DMS153 (cell line): ENCODE measurements at regions not wholly inside any gene's neighbourhood (a gene's known extent, or its start where the extent isn't known, plus 50 kb on each side); places are given as distances from the start of the nearest gene placed in this dataset.
"Not testable (repeated sequence)": the region's sequence is repeated elsewhere in the genome, so short reads cannot be mapped to it uniquely, and the experiment has no call there.

Source experiments
- DNase-seq: peaks from one replicate; lab custom pipeline; 2025; lab: John Stamatoyannopoulos, UW

DNA sequence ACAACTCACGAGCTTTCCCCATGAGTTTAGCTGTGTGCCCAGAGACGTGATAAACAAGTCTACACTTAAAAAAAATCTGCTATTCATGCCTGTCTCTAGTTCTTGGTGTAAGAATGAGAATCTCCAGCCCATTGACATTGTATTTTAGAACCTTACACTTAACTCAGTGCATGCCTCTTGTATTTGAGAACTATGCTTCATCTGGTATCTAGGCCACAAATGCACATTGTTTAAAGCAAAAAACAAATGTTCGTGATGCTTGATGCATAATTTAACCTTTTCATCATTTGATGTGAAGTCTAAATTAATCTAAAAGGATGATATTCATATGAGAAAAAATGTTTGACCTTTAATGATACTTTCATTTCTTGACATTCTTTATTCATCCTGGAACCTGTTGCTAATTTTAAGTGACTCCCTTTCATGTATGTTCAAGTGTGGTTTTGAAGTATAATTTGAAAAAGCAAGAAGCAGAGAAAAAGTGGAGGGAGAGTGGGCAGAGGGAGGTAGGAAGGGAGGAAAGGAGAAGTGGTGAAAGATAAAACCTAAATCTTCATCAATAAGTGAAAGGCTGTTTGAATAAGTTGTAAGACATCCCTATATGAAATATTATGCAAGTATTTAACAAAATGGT is 116.9 kb downstream of the PFDN4 start:
- no peak for DNase-seq

DNA sequence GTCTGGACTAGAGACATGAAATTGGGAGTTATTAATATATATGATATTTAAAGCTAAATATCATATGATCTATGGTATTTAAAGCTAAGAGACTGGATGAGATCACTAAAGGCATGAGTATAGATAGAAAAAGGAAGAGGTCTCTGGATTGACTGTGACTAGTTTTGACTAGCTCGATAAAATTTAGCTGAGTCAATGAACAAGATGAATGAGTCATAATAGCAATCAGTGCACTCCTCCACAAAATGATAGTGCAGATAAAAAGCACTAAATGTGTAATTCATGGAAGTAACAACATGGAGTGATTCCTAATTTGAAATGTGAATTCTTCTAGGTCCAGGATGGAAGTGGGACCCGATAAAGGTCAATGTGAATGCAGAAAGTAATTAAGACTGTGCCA is 127.4 kb downstream of the PFDN4 start:
- DNase-seq: no peak

- DNase-seq: no peak
These were observed 129.3 kb downstream of the PFDN4 start for GRCh38 chr20:54337144-54337543.

GRCh38 chr20:54339093-54339492 is 131.2 kb downstream of the PFDN4 start:
- DNase-seq: no peak

DNA sequence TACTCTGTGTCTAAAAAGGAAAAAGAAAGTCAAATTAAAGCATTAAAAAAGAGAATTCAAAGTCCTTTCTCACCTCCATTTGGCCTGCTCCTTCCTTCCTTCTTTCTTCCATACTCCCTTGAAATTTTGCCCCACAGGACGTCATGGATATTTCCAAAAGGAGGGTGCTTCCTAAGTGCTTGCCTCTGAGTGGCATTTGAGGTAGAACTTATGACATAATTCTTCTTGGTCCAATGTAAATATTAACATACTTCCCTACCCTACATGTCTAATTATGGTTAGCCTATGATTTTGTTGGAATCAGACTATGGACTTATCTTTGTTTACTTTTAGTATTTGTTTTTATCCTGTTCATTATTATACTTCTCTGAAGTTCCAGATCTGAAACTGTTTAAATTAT is 132.3 kb downstream of the PFDN4 start:
- DNase-seq: no peak

GRCh38 chr20:54340667-54341081 is 132.8 kb downstream of the PFDN4 start:
- DNase-seq: no peak

DNA sequence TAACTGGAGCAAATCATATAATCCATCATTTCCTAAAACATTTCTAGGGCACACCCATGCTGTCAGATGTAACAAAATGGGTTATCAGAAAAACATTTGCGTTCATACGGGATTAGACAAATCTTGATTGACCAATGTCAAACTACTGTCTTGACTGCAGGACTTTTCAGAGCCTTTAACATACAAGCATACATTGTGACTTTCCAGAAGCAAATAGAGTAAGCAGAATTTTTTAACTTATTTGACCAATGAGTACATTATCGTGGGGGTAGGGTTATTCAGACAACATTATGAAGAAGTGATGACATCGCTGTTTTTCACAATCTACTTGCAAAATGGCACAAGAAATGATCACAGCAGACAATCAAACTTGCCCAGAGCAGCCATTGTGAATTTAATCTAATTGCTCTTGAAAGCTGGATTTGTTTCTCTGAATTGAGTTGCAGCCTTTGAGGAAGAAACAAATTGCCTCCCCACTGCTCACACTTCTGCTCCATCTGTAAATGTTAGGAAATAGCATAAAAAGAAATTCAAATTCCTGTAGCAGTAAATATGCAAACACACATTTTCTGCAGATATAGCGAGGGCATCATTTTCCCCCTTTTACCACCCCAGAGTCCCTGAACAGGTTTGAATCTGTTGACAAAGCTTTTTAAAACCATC is 133.0 kb upstream of the DOK5 start:
- no peak for DNase-seq

GRCh38 chr20:54343099-54343498 is 132.3 kb upstream of the DOK5 start:
- no peak for DNase-seq

GRCh38 chr20:54343634-54344033 is 131.8 kb upstream of the DOK5 start:
- DNase-seq: no peak

- DNase-seq: no peak
These were observed 130.6 kb upstream of the DOK5 start for GRCh38 chr20:54344832-54345231.

GRCh38 chr20:54345301-54345724 is 130.1 kb upstream of the DOK5 start:
- DNase-seq: no peak

DNA sequence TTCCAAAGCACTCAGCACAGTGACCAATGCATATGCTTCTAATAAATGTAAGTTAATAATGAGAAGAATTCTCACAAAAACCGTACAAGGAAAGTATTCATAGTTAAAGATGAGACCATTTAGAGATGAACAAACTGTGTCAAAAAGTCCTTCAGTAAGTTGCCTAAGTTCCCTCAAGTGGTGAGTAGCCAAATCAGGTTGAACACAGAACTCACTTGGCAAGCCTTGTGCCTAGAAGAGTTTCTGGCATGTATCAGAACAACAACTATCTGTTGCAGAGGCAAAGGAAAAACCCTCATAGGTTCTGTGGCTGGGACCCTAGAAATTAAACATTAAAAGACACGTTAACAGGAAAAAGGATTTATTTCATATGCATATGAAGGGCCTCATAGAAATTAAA is 129.6 kb upstream of the DOK5 start:
- no peak for DNase-seq

DNA sequence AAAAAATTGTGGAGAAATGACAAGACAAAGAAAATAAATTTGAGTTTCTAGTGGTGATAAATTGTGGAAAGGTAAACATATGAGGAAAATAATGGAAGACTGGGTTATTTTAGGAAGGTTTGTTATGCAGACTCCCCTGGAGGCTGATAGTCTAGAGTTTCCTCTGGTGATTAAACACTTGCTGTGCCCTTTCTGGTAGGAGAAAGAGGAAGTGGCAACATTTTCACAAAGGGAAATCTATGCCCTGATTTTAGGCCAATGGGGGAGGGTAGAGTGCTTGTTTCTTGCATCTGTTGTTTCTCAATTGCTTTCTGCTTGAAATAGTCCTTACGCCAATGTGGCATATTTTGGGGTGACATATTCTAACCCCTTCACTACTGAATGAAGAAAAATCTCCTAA is 129.1 kb upstream of the DOK5 start:
- DNase-seq: peak; percentile 44

DNA sequence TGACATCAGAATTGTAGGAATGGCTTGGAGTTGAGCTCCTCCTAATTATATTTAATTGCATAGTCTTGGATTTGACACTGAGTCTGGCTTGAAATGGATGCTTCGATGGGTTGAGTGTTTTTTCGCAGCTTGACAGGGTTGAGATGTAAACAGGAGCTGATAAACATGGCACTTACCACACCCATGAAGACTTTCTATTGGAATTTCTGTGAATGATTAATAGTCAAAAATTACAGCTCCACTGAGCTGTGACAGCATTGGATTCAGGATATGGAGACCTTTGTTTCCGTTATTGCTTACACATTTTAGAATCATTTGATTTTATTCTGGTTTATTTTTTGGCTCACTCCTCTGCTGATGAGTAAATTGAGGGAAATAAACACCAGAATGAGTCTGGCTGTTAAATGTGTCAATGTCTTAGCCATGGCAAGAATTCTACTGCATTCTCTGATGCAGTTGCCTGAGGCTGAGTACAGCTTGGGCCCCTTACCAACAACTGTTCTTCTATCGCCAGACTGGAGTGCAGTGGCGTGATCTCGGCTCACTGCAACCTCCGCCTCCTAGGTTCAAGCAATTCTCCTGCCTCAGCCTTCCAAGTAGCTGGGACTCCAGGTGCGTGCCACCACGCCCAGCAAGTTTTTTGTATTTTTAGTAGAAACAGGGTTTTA is 128.1 kb upstream of the DOK5 start:
- DNase-seq: no peak

DNA sequence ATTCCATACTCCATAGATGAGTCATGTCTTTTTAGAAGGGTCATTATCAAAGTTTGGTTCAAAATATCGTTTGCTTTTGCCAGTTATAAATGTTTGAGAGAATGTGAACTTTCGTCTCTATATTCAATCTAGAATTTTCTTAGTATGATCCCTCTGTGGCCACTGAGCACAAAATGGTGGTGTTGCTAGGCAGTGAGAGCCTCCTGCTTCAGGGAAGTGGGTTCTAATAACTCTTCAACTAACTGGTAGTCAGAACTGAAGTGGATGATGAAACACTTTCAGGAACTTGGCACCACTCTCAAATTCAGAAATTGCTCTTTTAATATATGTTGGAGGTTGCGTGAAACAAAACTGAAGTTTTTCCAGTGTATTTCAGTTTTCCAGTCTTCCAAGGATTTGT is 125.0 kb upstream of the DOK5 start:
- no peak for DNase-seq

DNA sequence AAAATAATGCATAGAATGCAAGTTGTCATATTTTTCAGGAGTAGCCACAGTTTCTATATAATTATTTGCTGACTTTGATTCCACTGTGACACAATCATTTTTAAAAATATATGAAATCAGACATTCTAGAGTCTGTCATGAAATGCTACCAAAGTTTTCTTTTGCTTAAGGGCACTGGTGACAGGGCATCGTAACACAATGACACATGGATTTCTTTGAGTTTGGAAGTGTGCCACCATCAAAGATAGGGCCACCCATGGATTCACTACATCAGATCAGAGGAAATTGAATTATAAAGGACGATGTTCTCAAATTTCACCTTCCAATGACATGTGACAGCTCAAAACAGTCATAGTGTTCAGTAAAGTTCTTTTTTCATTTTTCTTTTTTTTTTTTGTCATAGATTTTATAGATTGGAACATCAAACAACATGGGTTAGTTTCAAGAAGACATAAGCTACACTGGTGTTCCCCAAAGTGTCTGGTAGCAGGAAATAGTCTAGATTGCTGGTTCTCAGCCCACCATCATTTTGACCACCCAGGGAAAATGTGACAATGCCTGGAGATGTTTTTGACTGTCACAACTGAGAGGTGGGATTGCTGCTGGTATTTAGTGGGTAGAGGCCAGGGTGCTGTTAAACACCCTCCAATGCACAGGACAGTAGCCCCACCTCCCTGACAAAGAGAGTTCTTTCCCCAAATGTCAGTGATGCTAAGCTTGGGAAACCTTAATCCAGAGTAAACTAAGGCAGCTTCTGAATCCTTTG is 123.8 kb upstream of the DOK5 start:
- DNase-seq: no peak

- DNase-seq: not testable (repeated sequence)
These were observed 122.9 kb upstream of the DOK5 start for GRCh38 chr20:54352541-54352940.

GRCh38 chr20:54353292-54353691 is 122.1 kb upstream of the DOK5 start:
- DNase-seq: no peak

- DNase-seq: no peak
These were observed 119.6 kb upstream of the DOK5 start for GRCh38 chr20:54355631-54356280.

DNA sequence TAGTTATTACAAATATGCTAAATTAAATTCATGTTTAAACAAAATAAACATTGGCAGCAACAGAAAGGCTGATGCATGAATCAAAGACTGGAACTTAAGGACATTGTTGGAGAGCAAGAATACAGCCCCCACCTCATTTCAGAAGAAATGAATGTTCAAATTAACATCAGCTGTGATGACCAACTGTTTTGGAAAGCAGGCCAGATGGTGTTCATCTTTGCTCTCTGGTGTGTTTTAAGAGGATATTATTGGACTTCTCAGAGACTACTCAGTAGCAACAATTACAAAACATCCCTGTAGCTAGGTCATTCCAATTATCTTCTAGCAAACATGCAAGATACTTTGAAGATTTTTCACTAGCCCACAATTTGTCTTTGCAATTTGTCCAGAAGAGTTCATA is 118.6 kb upstream of the DOK5 start:
- no peak for DNase-seq

DNA sequence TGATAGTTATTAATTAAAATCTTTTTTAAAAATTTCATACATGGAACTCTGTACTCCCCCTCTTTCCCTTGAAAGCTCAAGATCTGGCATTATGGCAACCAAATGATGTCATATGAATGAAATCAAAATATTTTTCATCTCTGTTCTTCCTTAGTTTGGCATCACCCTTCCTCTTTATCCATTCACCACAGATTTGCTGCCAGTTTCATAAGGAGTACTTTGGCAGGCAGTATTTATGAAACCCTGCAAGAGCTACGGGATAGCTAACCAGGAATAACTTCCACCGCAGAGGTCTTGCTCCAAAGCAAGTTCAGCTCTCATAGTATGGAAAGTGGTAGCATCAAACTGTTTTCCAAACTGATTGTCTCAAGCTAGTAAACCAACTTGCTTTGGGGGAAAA is 113.9 kb upstream of the DOK5 start:
- DNase-seq: no peak

DNA sequence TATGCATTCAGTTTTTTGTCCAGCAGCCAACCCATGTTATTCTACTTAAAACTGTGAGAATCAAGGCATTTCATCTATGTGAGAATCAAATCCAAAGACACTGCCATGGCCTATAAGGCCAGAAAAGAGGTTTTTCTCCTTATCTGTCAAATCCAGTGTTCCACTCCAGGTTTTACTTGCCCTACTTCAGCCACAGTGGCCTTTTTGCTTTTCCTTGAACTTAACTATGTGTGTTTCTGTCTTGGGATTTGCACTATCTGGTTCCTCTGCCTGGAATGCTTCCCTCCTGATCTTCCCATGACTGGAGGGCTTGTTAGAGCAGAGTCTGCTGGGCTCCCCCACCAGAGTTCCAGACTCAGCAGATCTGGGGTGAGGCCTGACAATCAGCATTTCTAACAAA is 113.1 kb upstream of the DOK5 start:
- no peak for DNase-seq
